ENCODE measurements at regions not wholly inside any gene's neighbourhood (a gene's known extent, or its start where the extent isn't known, plus 50 kb on each side); places are given as distances from the start of the nearest gene placed in this dataset.

DNA sequence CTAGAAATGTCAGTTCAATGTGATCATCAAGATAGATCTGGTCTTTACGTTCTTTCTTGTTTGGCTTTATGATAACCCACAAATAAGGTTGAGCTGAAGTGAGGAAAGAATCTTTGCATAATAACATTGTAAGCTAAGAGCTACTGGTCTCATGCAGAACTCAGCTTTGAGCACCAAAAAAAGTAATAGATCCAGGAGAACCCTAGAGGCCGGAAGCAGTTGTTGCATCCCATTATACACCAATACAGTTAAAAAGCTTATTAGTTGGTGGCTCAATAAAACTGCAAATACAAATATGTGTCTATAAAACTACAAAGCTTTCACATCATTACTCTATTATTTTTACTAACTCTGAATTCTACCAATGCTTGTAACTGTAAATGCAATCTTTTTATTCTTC lies 85.5 kb upstream of the NUDT12 start:
- ChIA-PET POLR2A (interaction anchor here (0.6 kb wide), 1 partner anchor 12 kb away, joined by 3 read pairs; no protein-coding TSS in a partner anchor), CTCF (ENCODE audit: unreplicated experiment) (no interaction called here)
- Histone ChIP-seq H3K4me2 (ENCODE audit: low read length) (no peak overlapping the region), H3K79me2 (ENCODE audit: insufficient read depth, low read depth, low read length) (no peaks in the 10 kb centered on the region), H3K9me3 (ENCODE audit: low read length) (no peaks in the 10 kb centered on the region), H4K20me1 (ENCODE audit: insufficient read depth, low read length) (no peaks in the 10 kb centered on the region), H2AFZ (ENCODE audit: low read length) (no peak overlapping the region), H3K36me3 (ENCODE audit: insufficient read depth, low read length) (no peaks in the 10 kb centered on the region), H3K4me3 (ENCODE audit: low read depth, low read length, poor library complexity, severe bottlenecking) (no peak overlapping the region), H3K9me2 (ENCODE audit: insufficient read depth, low read length) (no peaks in the 10 kb centered on the region), H3K4me1 (ENCODE audit: insufficient read depth, low read length, poor library complexity, severe bottlenecking) (no peaks in the 10 kb centered on the region), H3K27ac (ENCODE audit: low read depth, low read length, poor library complexity, severe bottlenecking) (no peak overlapping the region)
- no peak for DNase-seq (ENCODE audit: low spot score)
- TF ChIP-seq, protein P1, sequence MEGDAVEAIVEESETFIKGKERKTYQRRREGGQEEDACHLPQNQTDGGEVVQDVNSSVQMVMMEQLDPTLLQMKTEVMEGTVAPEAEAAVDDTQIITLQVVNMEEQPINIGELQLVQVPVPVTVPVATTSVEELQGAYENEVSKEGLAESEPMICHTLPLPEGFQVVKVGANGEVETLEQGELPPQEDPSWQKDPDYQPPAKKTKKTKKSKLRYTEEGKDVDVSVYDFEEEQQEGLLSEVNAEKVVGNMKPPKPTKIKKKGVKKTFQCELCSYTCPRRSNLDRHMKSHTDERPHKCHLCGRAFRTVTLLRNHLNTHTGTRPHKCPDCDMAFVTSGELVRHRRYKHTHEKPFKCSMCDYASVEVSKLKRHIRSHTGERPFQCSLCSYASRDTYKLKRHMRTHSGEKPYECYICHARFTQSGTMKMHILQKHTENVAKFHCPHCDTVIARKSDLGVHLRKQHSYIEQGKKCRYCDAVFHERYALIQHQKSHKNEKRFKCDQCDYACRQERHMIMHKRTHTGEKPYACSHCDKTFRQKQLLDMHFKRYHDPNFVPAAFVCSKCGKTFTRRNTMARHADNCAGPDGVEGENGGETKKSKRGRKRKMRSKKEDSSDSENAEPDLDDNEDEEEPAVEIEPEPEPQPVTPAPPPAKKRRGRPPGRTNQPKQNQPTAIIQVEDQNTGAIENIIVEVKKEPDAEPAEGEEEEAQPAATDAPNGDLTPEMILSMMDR (conservative IDR thresholded peaks at IDR 0.05; ENCODE audit: low read length) = 0 out of 2 replicates have a peak, but pooled peaks have one; percentile 13
- TF ChIP-seq EZH2phosphoT487 (IDR thresholded peaks at IDR 0.05; ENCODE audit: borderline replicate concordance, low read depth, low read length) = no peak
- no TSS peak for BruUV-seq (replicated peaks)
- intact Hi-C loops (cut with micrococcal nuclease; ENCODE audit: unreplicated experiment) = no loop called here

DNA sequence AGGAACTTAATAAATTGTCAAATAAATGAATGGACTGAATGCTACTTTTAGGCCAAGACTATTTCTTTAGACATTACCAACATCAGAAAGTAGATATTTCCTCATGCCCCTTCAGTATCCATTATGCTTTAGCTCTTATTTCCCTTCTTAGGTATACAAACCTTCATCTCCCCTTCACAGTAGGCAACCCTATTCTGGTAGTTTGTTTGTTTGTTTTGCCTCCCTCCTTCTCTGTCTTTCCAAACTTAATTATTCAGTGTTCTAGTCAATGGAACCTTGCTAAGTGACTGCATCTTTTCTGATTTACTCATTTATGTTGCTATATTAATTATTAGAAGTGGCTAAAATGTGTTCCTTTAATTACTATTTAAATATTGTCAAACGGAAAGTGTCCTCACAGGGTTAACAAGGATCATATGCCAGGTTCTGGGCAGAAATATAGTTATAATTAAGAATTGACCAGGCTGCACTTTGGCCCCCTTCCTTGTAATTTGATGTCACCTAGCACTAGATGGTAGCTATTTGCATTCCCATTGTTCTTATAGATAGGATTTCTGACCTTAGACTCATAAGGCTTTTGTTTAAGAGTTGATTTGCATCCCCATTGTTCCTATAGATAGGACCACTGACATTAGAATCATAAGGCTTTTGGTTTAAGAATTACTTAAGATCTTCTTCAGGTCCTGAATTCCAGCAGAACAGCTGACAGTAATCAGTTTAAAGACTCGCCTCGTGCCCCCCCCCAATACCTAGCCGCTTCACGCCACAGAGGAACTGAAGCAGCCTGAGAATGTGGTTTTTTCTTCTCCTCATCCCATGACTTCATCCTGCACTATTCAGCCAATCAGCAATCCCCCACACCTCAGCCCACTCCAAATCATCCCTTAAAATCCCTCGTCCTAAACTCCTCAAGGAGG lies 84.4 kb upstream of the NUDT12 start:
- no peaks in the 10 kb centered on the region for H3K4me1 ChIP-seq (ENCODE audit: insufficient read depth, low read length, poor library complexity, severe bottlenecking)
- intact Hi-C loops (cut with micrococcal nuclease; ENCODE audit: unreplicated experiment) = no loop called here
- no peak overlapping the region for H2AFZ ChIP-seq (ENCODE audit: low read length)
- TF ChIP-seq, protein P1 (conservative IDR thresholded peaks at IDR 0.05; ENCODE audit: low read length) = no peak
- no peak for TF ChIP-seq EZH2phosphoT487 (IDR thresholded peaks at IDR 0.05; ENCODE audit: borderline replicate concordance, low read depth, low read length)
- H3K27ac ChIP-seq (ENCODE audit: low read depth, low read length, poor library complexity, severe bottlenecking) = no peak overlapping the region
- H3K4me3 ChIP-seq (ENCODE audit: low read depth, low read length, poor library complexity, severe bottlenecking) = no peak overlapping the region
- ChIA-PET CTCF (ENCODE audit: unreplicated experiment) (no interaction called here), POLR2A (no interaction called here)
- H3K9me3 ChIP-seq (ENCODE audit: low read length) = no peaks in the 10 kb centered on the region
- BruUV-seq (replicated peaks) = no TSS peak
- no peak overlapping the region for H3K4me2 ChIP-seq (ENCODE audit: low read length)
- H3K9me2 ChIP-seq (ENCODE audit: insufficient read depth, low read length) = no peaks in the 10 kb centered on the region
- H3K79me2 ChIP-seq (ENCODE audit: insufficient read depth, low read depth, low read length) = no peaks in the 10 kb centered on the region
- DNase-seq (ENCODE audit: low spot score) = no peak
- no peaks in the 10 kb centered on the region for H3K36me3 ChIP-seq (ENCODE audit: insufficient read depth, low read length)
- H4K20me1 ChIP-seq (ENCODE audit: insufficient read depth, low read length) = no peaks in the 10 kb centered on the region

DNA sequence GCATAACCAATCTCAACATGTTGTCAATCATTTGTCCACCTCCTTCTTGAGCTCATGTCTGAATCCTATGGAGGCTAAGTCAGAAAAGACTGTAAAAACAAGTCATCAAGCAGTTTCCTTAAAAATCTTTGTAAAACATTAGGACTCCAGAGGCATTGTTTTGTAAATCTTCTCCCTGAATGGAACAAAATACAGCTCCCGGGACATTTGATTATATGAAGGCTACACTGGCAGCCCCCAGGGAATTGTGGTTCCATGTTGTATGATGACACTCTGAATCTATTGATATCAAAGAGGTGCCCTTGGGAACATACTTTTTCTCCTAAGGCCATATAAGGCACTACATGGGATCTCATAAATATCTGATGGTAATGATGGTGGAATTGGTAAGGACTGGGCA lies 83.2 kb upstream of the NUDT12 start:
- no peaks in the 10 kb centered on the region for H3K79me2 ChIP-seq (ENCODE audit: insufficient read depth, low read depth, low read length)
- no peak overlapping the region for H3K27ac ChIP-seq (ENCODE audit: low read depth, low read length, poor library complexity, severe bottlenecking)
- H3K4me2 ChIP-seq (ENCODE audit: low read length) = no peak overlapping the region
- no peak overlapping the region for H2AFZ ChIP-seq (ENCODE audit: low read length)
- no peaks in the 10 kb centered on the region for H3K9me2 ChIP-seq (ENCODE audit: insufficient read depth, low read length)
- intact Hi-C loops (cut with micrococcal nuclease; ENCODE audit: unreplicated experiment) = no loop called here
- no peak overlapping the region for H3K4me3 ChIP-seq (ENCODE audit: low read depth, low read length, poor library complexity, severe bottlenecking)
- no peaks in the 10 kb centered on the region for H4K20me1 ChIP-seq (ENCODE audit: insufficient read depth, low read length)
- no peak for DNase-seq (ENCODE audit: low spot score)
- no peak for TF ChIP-seq EZH2phosphoT487 (IDR thresholded peaks at IDR 0.05; ENCODE audit: borderline replicate concordance, low read depth, low read length)
- TF ChIP-seq, protein P1 (conservative IDR thresholded peaks at IDR 0.05; ENCODE audit: low read length) = no peak
- ChIA-PET CTCF (ENCODE audit: unreplicated experiment) (no interaction called here), POLR2A (no interaction called here)
- BruUV-seq (replicated peaks) = no TSS peak
- no peaks in the 10 kb centered on the region for H3K36me3 ChIP-seq (ENCODE audit: insufficient read depth, low read length)
- no peaks in the 10 kb centered on the region for H3K9me3 ChIP-seq (ENCODE audit: low read length)
- H3K4me1 ChIP-seq (ENCODE audit: insufficient read depth, low read length, poor library complexity, severe bottlenecking) = no peaks in the 10 kb centered on the region
